ENCODE measurements at regions not wholly inside any gene's neighbourhood (a gene's known extent, or its start where the extent isn't known, plus 50 kb on each side); places are given as distances from the start of the nearest gene placed in this dataset.

GRCh38 chr10:111211706-111212105, 134.9 kb downstream of the ADRA2A start:
- TF ChIP-seq POLR2A (IDR thresholded peaks at IDR 0.05) (no peak), CTCF (IDR thresholded peaks at IDR 0.05) (no peak), EP300 (IDR thresholded peaks at IDR 0.05) (no peak)
